Loucy (cell line): ENCODE measurements at regions not wholly inside any gene's neighbourhood (a gene's known extent, or its start where the extent isn't known, plus 50 kb on each side); places are given as distances from the start of the nearest gene placed in this dataset.

Experiments used
- CTCF ChIP-seq: fragments of 200-600 bp; sonication (generic); conservative IDR thresholded peaks from 2 replicates; pipeline ENCODE4 v1.5.1; 2014; ENCODE audit warnings: mild to moderate bottlenecking, antibody characterized with exemption, low read length
- EZH2phosphoT487 ChIP-seq: fragments of 200-600 bp; IDR thresholded peaks from 2 replicates; pipeline ENCODE4 v1.6.1; 2018; ENCODE audit warnings: antibody characterized with exemption, mild to moderate bottlenecking, moderate library complexity, borderline replicate concordance

GRCh38 chr2:176687342-176687741, 418.1 kb downstream of the MTX2 start:
- no peak for TF ChIP-seq CTCF
- TF ChIP-seq EZH2phosphoT487 = no peak
